ENCODE measurements at regions not wholly inside any gene's neighbourhood (a gene's known extent, or its start where the extent isn't known, plus 50 kb on each side); places are given as distances from the start of the nearest gene placed in this dataset.

DNA sequence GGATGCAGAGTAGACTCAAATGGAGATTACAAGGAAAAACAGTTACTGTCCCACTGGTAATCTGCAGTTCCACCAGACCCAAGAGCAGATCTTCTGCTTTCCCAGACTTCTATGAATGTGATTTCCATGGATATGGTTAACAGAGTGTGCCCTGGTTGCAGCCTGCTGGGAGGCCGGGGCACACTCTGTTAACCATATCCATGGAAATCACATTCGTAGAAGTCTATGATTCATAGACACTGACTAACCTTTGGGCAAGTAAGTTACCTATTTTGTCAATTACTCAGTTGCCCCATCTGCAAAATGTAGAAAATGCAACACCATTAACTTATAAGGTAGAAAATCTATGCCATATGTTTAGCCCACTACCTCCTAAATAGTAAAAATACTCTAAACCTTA, 443.1 kb upstream of the PITX2 start:
- no peaks in the 10 kb centered on the region for H3K27me3 ChIP-seq
- TF ChIP-seq, protein P1, sequence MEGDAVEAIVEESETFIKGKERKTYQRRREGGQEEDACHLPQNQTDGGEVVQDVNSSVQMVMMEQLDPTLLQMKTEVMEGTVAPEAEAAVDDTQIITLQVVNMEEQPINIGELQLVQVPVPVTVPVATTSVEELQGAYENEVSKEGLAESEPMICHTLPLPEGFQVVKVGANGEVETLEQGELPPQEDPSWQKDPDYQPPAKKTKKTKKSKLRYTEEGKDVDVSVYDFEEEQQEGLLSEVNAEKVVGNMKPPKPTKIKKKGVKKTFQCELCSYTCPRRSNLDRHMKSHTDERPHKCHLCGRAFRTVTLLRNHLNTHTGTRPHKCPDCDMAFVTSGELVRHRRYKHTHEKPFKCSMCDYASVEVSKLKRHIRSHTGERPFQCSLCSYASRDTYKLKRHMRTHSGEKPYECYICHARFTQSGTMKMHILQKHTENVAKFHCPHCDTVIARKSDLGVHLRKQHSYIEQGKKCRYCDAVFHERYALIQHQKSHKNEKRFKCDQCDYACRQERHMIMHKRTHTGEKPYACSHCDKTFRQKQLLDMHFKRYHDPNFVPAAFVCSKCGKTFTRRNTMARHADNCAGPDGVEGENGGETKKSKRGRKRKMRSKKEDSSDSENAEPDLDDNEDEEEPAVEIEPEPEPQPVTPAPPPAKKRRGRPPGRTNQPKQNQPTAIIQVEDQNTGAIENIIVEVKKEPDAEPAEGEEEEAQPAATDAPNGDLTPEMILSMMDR (IDR thresholded peaks at IDR 0.05): no peak
- FAIRE-seq (no peak), ATAC-seq (no peak), DNase-seq (no peak)
- H3K4me1 ChIP-seq: no peaks in the 10 kb centered on the region
- H3K27ac ChIP-seq: no peak overlapping the region
- H3K9me3 ChIP-seq: no peaks in the 10 kb centered on the region
- no peak overlapping the region for H3K4me3 ChIP-seq
- intact Hi-C loops (cut with DNase I): no loop called here
- no peaks in the 10 kb centered on the region for H3K36me3 ChIP-seq
- 63 to 73% methylated on average over 2 of the region's 2 CpGs for WGBS, 2 donors

DNA sequence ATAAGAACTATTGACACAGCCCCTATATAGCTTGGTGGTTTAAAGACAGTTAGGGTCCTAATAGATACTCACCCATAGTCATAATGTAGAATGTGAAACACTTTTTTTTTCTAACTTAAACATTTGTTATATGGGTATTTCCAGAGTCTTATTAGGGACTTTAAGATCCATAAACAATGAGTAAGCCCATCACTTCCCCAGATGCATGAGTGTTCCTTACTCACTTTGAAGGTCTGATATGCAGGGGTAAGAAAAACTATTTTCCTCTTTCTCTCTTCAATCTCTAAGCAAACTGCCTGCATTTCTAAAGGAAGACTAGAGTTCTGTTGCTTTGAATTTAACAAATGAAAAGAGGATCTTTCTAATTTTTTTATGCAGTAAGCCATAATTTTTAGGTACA, 443.6 kb upstream of the PITX2 start:
- DNase-seq (no peak), ATAC-seq (no peak), FAIRE-seq (no peak)
- Histone ChIP-seq H3K4me3 (no peak overlapping the region), H3K27me3 (no peaks in the 10 kb centered on the region), H3K9me3 (no peaks in the 10 kb centered on the region), H3K27ac (no peak overlapping the region), H3K36me3 (no peaks in the 10 kb centered on the region), H3K4me1 (no peaks in the 10 kb centered on the region)
- TF ChIP-seq, protein P1 (IDR thresholded peaks at IDR 0.05): no peak
- intact Hi-C loops (cut with DNase I): no loop called here

DNA sequence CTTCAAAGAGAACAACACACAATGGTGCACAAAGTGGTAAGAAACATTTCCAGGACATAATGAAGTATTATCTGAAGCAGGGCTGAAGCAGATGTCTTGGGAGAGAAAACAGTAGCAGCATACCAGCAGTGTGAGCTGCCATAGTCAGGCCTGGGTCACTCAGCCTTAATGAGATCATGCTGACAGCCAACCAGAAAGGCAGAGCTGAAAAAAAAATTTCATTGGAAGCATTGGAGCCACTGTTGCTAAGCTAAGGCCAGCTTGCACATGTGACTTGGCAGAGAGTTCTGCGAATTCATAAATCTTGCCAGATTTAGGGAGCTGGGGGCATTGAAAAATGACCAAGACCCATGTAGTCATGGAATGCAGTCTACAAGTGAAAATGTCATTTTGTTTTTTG, 444.0 kb upstream of the PITX2 start:
- Histone ChIP-seq H3K9me3 (no peaks in the 10 kb centered on the region), H3K4me1 (no peaks in the 10 kb centered on the region), H3K27me3 (no peaks in the 10 kb centered on the region), H3K36me3 (no peaks in the 10 kb centered on the region), H3K27ac (no peak overlapping the region), H3K4me3 (no peak overlapping the region)
- ATAC-seq: no peak
- WGBS, 2 donors: 72 to 81% methylated on average over 1 of the region's 1 CpG
- intact Hi-C loops (cut with DNase I): no loop called here
- DNase-seq: no peak
- no peak for FAIRE-seq
- TF ChIP-seq, protein P1 (IDR thresholded peaks at IDR 0.05): no peak

DNA sequence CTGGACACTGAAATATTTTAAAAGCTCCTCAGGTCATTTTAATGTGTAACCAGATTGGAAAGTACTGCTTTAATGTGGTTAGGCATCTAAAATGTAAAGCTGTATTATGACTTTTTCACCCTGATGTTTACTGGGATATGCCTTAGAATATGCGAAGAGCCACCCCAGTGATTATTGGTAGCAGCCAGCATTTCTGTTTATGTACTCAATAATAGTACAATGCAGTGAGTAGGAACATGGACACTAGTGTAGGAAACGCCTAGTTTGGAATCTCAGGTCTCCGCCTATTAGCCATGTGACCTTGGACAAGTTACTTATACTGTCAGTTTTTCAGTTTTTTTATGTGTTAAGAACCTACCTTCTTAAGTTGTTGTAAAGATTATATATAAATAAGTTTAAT, 446.0 kb upstream of the PITX2 start:
- no peak for DNase-seq
- no peak overlapping the region for H3K27ac ChIP-seq
- no peak for FAIRE-seq
- no peak for ATAC-seq
- H3K36me3 ChIP-seq: no peaks in the 10 kb centered on the region
- no peaks in the 10 kb centered on the region for H3K27me3 ChIP-seq
- TF ChIP-seq, protein P1 (IDR thresholded peaks at IDR 0.05): no peak
- intact Hi-C loops (cut with DNase I): no loop called here
- no peaks in the 10 kb centered on the region for H3K9me3 ChIP-seq
- no peaks in the 10 kb centered on the region for H3K4me1 ChIP-seq
- WGBS, 2 donors: 64 to 75% methylated on average over 3 of the region's 3 CpGs
- H3K4me3 ChIP-seq: no peak overlapping the region

DNA sequence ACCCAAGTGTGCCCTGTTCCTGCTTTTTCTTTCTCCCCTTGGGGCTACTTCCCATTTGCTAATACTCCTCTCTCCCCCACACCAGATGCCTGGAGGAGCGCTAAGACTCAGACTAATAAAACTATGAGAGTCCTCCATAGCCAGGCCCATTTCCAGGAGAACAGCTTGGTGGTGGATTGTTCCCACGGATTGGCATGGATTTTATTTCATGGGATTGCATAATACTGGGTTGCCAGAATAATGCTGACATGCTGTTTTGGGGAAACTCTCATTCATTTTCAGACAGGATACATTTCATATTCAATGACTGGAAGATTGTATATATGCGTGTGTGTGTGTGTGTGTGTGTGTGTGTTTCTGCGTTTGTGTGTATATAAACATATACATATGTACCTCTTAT, 447.5 kb upstream of the PITX2 start:
- ATAC-seq (no peak), FAIRE-seq (no peak), DNase-seq (no peak)
- Histone ChIP-seq H3K9me3 (no peaks in the 10 kb centered on the region), H3K36me3 (no peaks in the 10 kb centered on the region), H3K27ac (no peak overlapping the region), H3K4me1 (no peaks in the 10 kb centered on the region), H3K27me3 (no peaks in the 10 kb centered on the region), H3K4me3 (no peak overlapping the region)
- WGBS, 2 donors: 54 to 70% methylated on average over 4 of the region's 4 CpGs
- intact Hi-C loops (cut with DNase I): no loop called here
- TF ChIP-seq, protein P1 (IDR thresholded peaks at IDR 0.05): no peak
